GM19455 (cell line): ENCODE measurements at regions not wholly inside any gene's neighbourhood (a gene's known extent, or its start where the extent isn't known, plus 50 kb on each side); places are given as distances from the start of the nearest gene placed in this dataset.
"Not testable (repeated sequence)": the region's sequence is repeated elsewhere in the genome, so short reads cannot be mapped to it uniquely, and the experiment has no call there.

Experiments
- ATAC-seq: cut with Tn5 transposase; IDR thresholded peaks from one replicate; pipeline ENCODE4 v1.9.1; 2021; ENCODE audit not compliant: unreplicated experiment

GRCh38 chr5:158273035-158273434 is 414.1 kb upstream of the CLINT1 start:
- no peak for ATAC-seq

GRCh38 chr5:158272409-158272808 is 413.5 kb upstream of the CLINT1 start:
- ATAC-seq, result no peak

GRCh38 chr5:158270996-158271554 is 412.1 kb upstream of the CLINT1 start:
- ATAC-seq, result no peak

- ATAC-seq, result no peak
Observed at GRCh38 chr5:158268286-158268685, 409.3 kb upstream of the CLINT1 start.

GRCh38 chr5:158267228-158267627 is 408.3 kb upstream of the CLINT1 start:
- no peak for ATAC-seq

- no peak for ATAC-seq
Observed at GRCh38 chr5:158265931-158266700, 407.2 kb upstream of the CLINT1 start.

- no peak for ATAC-seq
Observed at GRCh38 chr5:158265346-158265745, 406.4 kb upstream of the CLINT1 start.

- ATAC-seq, result no peak
Observed at GRCh38 chr5:158264264-158264663, 405.3 kb upstream of the CLINT1 start.

- no peak for ATAC-seq
Observed at GRCh38 chr5:158261674-158262367, 402.9 kb upstream of the CLINT1 start.

GRCh38 chr5:158256096-158256495 is 397.2 kb upstream of the CLINT1 start:
- no peak for ATAC-seq

- ATAC-seq, result no peak
Observed at GRCh38 chr5:158255609-158256008, 396.7 kb upstream of the CLINT1 start.

GRCh38 chr5:158246661-158247060 is 387.7 kb upstream of the CLINT1 start:
- ATAC-seq, result no peak

GRCh38 chr5:158245513-158245912 is 386.6 kb upstream of the CLINT1 start:
- no peak for ATAC-seq

- no peak for ATAC-seq
Observed at GRCh38 chr5:158244882-158245281, 385.9 kb upstream of the CLINT1 start.

- no peak for ATAC-seq
Observed at GRCh38 chr5:158236511-158237335, 377.8 kb upstream of the CLINT1 start.

GRCh38 chr5:158235159-158235547 is 376.2 kb upstream of the CLINT1 start:
- no peak for ATAC-seq

- no peak for ATAC-seq
Observed at GRCh38 chr5:158234323-158235158, 375.6 kb upstream of the CLINT1 start.

- no peak for ATAC-seq
Observed at GRCh38 chr5:158233735-158234322, 374.9 kb upstream of the CLINT1 start.

- not testable (repeated sequence) for ATAC-seq
Observed at GRCh38 chr5:158227314-158227713, 368.4 kb upstream of the CLINT1 start.

- ATAC-seq, result no peak
Observed at GRCh38 chr5:158226496-158226895, 367.6 kb upstream of the CLINT1 start.
